Stimulated activated CD4-positive, alpha-beta T cell treated with anti-CD3 and anti-CD28 coated beads, Interleukin-2, amount 100 ng/mL, for 4 hours (primary cell): ENCODE measurements at regions not wholly inside any gene's neighbourhood (a gene's known extent, or its start where the extent isn't known, plus 50 kb on each side); places are given as distances from the start of the nearest gene placed in this dataset.

Source experiments
- DNase-seq: peaks from one replicate; pipeline ENCODE4 v3.0.0-alpha.2; 2020; ENCODE audit warnings: low read depth

DNA sequence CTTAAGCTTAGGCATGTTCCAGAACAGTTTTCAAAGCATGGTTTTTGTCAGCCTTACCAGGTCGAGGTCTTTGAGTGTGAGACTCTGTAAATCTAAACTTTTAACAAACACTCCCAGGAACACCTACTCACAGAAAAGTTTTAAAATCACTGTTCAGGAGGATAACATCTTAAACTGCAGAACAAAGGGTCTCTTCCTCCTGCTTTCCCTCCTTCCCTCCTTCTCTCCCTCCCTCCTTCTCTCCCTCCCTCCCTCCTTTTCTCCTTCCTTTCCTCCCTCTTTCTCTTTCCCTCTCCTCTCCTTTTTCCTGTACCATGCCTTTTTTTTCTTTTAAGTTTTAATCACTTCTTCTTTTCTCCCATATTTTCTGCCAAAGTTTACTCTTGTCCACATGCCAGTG is 153.5 kb upstream of the MAF start:
- DNase-seq, result no peak

DNA sequence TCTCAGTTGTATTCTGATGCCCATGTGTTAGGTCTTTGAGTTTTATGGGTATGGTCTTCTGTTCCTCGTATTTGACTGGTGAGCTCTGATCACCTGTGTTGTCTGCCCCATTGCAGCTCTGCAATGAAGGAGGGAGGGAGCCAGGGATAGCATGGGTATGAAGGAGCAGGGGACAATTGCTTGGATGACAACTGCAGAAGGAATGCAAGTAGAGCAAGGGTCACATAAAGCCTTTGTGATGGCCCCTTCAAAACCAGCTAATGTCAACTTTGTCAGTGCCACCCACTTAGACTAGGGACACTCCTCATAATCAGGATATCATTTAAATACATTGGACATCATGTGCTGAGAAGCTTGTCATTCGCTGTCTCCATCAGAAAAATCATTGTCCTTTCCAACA is 152.7 kb upstream of the MAF start:
- DNase-seq, result no peak

DNA sequence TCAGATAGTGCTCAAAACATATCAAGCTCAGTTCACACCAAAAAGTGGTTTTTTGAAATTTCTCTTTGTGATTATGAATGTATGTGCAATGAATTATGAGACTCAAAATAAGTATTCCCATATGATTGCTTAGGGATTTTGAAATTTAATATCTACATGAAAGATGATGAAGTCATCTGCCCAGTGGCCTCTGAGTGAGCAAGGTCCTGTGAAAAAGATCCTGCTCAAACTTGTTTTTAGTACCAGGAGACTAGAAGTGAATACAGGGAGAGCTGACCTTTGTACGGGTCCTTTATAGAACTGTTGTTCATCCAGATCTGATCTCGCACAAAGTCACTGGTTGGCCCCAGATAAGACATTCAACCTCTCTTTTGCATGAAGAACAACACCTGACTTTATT is 151.9 kb upstream of the MAF start:
- DNase-seq, result no peak

DNA sequence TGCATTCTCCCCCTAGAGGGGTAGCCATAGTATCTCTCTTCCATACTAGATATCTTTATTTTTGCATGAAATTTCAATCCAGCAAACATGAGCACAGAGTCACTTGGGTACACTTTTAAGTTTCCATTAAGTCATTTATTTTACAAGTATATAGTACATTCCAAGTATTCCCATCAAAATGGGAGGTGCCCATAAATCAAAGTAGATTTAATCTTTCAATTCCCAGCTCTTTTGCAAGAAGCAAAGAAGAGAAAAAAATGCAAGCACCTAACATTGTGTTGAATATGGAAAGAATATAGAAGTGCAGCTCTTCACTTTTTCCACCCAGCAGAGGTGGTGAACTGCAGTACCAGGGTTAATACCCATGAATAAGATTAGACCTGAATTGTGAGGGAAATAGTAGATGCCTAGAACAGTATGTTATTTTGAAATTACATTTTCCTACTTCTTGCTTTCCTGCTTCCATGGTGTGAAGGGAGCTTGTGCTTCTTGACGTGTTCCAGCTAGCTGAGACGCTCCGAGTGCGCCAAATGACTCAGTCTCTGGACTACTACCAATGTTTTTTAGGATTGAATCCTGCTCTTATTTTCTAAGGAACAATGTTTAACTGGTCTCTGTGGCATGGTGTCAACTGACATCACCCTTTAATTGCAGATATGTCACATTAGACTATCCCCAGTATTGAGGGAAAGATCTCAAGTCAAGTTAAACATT is 151.1 kb upstream of the MAF start:
- no peak for DNase-seq

DNA sequence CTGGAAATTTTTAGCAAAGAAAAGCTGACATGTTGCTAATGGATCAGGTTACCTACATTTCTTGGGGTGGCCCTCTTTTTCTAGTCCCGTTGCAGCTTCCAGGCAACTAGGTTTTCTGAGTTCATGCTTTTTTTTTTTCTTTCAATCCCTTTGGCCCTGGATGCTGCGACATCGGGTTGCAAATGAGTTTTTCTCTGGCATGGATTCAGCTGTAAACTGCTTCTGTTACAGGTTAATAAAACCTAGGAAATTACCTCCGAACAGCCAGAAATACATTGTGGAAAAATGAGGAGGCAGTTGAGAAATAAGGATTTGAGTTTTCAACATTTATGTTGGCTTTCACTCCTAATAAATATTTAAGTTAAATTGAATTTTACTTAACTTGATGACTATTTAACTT is 149.8 kb upstream of the MAF start:
- DNase-seq, result no peak

DNA sequence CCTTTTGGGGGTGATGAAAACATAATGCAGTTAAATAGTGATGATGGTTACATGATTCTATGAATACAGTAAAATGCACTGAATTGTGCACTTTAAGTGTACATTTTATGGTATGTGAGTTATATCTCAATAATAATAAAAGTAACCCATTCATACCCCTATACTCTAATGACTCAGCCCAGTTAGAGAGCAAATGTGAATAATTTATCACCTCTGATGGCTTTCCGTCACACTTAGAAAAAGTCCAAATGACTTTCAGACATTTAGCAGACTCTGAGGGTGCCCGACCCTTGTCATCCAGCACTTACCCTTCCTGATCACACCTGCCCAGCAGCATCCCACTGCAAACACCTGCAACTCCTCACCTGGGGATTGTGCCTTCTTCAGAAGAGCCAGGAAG is 148.1 kb upstream of the MAF start:
- no peak for DNase-seq

DNA sequence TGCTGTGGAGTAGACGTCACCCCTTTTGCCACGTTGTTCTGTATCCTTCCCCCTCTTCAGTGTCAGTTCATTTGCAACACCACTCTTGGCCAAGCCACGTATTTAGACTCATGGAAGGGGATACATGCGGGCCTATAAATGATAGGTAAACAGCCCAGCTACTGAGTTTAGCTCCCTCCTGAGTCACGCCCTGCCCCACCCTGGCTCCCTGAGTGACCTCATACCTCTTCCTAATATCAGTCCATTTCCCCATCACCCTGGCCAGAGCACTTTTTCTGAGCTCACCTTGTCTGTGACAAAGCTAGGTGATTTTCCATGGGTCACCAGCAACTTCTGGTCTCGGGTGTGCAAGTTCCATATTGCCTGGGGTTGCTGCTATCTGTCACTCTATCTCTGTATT is 147.2 kb upstream of the MAF start:
- no peak for DNase-seq

DNA sequence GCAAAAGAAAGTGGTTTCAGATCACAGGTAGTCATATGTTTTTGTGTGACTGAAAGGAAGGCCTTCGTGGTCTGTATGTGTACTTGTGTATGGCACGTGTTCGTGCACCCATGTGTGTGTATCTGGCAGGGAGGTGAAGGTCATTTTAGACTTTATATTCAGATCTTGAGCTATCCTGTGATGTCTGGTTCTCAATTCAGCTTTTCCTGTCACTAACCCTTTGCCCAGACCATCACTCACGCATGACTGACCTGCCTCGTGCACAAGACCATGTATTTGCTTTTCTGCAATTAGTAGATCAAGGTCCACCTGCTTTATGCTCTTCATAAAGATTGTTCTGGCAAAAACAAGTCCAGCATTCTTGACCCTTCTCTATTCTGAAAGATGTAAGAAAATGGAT is 139.7 kb upstream of the MAF start:
- DNase-seq, result no peak

DNA sequence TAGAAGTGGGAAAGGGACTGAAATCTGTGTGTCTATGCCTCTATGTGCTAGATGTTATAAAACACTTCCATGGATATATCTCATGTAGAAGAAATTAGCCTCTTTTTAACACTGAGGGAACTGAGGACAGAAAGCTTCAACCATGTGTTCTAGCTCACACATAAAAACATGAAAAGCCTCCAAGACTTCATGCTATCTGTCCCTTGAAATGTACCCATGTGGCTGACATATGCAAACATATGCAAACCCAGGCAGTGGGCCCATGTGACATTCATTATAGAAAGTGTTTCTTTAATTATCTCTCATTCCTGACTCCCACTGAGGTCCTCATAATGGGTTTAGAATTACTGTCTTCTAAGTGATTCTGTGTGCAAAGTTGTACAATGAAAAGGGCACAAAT is 134.7 kb upstream of the MAF start:
- DNase-seq, result no peak

DNA sequence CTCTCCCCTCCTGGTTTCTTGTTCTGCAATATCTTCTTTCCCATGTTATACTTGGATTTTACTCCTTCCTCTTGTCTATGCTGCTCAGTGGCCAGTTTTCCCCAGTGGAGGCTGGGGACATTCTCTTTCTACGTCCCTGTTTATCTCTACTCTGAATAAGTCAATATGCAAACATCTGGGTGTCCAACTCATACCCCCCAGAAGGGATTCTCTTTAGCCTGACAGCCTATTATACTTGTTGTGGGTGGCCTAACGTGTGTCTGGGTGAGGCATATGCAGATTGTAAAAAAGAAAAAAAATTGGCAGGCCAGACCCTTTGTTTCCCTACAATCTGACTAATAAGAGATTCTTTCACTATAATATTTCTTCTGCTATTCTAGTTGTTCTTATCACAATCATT is 134.2 kb upstream of the MAF start:
- no peak for DNase-seq

DNA sequence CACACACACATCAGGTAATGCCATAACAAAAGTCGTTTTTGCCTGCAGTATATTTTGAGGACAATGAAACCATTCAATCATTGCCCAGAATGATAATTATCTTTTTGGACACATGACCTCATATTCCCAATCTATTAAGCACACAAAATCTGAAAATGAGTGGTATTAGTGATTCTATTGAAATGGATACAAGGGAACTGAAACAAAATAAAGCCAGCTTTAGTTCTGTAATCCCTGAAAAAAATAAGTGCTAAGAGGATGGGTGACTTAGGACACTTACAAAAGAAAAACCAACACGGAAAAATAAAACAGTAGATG is 128.3 kb upstream of the MAF start:
- DNase-seq, result no peak

DNA sequence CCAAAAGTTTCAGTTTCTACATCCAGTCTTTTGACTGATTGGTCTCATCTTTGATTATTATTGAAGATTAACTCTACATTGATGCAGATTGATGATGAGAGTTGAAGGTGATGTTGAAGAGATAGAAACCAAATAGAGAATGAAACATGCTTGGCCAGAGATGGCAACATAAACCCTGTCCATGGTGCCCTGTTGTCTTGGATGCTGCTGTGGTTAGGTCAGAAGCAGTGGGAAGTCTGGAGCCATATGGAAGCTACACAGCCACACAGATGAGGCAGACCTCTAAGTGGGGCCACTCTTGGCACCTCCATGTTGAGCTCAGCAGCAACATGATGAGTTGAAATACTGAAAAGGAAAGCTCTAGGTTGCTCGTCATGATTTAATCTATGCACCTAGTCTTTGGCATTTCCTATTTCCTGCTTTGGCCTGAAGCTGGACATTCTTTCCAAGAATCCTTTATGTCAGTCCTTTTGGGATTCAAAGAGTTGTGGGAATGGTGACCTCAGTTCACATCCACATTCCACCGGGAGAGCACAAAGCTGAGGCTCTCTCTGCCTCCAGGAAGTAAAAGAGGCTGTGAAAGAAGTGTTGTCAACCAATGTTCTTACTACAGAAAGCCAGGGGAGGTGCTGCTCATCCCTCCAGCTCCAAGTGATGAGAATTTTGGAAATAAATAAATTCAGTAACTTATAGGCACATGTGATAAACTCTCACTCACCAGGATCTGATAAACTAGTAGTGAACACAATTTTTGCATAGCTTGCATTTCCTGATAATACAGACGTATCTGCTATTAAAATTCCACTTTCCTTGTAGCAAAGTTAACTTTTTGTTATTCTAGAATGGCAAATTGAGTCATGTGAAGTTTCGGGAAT is 127.7 kb upstream of the MAF start:
- no peak for DNase-seq

DNA sequence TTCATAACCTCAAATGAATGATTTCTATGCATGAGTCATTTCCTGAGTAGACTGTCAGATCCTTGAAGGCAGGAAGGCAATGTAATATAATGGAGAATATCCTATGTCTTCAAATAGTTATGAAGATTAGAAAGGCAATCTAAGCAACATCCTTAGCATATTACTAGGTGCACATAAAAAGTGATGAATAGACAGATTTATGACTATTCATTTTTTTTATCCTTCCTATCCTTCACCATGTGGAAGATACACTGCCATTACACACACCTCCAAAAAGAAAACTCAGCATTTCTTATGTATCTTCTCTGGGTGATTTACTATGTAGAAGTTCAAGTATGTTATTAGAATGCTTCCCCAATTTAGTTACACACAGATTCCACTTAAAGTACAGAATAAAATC is 126.4 kb upstream of the MAF start:
- DNase-seq, result no peak

DNA sequence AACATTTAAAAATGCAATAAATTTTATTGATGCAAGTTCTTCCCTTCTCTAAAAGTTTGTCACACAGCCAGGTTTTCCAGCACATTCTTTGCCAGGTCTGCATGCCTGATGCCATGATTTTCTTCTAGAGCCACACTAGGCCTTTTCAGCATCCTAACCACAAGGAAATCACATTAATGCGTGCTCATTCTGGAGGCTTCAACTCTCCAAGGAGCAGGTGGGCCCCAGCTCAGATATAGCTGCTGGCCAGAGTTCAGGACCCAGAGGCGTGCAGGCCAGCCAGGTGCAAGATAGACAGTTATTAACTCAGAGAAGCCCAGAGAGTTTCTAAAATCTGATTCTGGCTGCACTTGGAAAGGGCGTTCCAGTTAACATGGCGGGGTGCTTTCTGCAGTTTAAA is 124.5 kb upstream of the MAF start:
- no peak for DNase-seq

DNA sequence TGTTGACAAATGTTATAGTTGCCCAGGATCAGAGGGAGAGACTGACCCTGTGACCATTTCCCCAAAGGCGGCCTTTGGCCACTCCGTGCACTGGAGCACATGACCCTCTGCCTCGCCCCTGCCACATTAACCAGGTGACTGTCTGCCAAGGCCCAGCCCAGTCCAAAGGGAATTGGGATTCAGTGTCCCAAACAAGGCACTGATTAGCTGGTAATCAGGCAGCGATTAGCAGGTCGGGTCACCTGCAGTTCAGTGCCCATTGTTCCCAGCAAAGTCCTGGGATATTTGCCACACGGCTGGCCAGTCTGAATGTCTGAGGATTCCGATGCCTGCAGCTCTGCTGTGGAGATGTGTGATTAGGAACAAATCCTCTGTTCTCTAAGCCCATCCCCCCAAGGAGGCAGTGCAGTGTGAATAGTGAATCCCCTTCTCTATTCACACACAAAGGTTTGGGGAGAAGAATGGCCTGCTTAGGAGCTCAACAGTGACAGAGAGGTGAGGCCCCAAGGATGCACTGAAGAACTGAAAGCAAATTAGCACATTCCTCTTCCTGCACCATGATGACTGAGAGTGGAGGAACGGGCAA is 123.1 kb upstream of the MAF start:
- DNase-seq, result no peak

DNA sequence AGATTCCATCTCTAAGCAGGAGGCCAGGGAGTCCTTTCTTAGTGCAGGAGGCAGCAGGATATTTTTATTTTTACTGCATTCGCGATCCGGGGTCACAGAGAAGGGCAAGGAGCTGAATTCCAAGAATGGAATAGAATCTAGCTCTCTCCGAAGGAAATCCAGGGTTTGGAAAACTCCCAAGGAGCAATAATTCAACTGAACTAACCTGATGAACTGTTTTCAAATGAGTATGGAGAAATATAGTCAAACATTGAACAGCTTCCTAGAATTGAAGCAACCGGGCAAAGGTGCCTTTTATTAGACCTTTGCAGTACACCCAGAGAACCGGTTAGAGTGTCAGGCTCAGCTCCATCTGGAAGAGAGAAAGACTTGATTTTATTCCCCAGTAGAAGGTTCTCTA is 120.7 kb upstream of the MAF start:
- no peak for DNase-seq

DNA sequence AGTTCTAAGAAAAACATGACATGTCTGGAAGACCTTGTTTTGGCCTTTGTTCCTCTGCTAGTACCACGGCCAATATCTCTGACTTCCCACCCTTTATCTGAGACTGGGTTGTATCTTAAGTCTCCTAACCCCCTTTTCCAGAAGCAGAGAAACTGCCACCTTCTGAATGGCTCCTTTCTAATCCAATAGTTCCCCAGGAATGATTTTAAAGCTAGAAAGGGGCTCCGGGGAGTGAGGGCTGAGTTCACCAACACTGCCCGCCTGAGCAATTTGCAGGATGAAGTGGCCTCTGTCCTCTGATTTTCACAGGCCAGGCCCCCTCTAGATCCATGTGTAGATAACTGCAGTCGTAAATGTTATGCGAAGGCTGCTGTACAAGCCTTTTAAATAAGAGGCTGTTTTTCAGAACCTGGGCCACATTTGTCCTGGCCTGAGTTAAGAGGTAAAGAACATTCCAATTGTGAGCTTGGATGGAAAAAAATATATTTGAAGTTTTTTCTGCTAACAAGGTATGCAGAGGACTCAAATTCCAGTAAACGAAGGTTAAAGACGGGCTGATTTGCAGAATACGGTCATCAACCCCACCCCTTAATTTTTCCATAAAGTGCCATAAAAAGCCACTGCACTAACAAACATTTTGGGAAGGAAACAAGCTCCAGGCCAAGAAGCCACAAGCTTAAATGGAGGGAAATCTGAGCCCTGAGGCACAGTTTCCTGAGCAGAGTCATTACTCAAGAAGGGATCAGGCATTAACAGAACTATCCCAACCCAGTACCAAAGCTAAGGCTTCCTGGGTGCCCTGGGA is 117.0 kb upstream of the MAF start:
- no peak for DNase-seq

DNA sequence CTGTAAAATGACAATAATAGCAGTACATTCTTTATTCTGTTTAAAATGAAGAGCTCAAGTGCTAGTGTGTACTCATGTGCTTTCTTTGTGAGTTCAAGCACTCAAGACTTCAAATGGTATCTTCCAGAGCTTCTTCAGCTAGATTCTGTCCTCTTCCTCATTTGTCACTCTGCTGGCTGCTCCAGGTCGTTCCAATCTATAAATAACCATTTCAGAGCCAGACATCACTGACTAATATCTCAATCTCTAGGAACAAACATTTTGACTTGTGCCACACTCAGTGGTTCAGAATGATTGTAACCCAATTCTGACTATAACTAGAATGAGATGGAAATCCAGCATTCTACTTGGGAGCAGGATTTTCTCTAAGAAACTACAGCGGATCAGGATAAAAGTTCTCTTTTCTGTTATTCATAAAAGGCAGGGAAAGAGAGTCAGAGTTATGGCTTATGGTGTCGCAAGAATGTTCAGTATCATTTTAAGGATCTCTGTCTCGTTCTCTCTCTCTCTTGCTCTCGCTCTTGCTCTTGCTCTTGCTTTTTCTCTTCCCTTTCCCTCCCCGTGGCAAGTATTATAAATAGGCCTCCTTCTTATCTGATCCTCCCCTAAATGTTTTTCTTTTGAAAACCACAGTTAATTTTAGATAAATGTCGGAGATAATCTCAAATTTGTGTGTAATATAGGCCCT is 116.3 kb upstream of the MAF start:
- DNase-seq, result no peak

DNA sequence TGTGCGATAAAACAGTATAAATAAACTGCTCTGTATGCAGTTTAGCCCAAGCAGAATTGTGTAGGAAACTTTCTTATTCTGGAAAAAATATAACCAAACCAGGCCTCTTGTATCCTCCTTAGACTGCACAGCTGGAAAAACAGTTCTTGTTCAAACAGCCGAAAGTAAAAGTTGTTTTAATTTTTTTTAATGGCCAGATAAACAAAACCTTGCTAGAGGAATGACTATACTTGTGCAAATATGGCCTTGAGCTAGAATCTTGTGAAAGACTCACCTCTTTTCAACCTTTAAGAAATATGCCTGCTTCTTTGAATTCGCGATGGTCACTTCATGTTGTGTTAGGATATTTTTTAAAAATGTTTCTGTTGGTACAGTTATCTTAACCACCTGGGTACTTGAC is 114.5 kb upstream of the MAF start:
- DNase-seq, result no peak

DNA sequence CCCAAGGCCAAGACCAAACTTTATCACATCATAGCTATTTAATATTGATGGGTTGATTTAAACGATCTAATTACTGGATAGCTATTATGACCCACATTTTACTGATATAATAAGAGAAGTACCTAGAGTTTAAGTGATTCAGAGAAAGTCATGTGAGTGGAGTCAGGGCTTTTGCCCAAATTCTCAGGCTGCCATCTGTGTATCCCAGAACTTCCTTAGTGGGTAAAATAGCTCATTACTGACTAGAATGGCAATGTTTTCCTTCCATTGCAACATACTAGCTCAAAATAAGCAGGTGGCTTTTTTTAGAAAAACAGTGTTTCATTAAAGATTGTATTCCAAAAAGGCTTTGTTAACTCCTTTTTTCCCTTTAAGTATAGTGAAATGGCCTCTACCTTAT is 113.9 kb upstream of the MAF start:
- no peak for DNase-seq

DNA sequence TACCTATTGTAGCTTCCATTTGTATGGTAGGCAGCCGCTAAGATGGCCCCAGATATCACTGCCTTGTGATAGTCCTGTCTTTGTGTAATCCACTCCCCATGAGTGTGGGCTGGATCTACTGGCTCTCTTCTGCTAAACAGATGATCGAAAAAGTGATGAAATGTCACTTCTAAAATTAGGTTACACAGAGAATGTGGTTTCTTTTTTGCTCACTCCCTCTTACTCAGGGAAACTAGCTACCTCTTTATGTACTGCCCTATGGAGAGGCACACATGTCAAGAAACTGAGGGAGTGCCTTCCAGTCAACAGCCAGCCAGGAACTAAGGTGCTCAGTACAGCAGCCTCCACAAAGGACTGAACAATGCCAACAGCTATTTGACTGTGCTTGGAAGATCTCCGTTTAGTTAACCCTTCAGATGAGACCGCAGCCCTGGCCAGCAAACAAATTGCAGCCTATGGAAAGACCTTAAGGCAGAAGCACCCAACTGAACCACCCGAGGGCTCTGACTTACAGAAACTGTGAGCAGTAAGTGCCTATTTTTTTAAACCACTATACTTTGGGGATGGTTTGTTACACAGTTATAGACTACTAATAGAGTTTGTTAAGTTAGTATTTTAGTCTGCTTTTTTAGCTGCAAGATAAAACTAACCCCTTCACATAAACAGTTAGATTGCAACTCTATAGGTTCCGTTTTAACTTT is 113.2 kb upstream of the MAF start:
- DNase-seq, result no peak

DNA sequence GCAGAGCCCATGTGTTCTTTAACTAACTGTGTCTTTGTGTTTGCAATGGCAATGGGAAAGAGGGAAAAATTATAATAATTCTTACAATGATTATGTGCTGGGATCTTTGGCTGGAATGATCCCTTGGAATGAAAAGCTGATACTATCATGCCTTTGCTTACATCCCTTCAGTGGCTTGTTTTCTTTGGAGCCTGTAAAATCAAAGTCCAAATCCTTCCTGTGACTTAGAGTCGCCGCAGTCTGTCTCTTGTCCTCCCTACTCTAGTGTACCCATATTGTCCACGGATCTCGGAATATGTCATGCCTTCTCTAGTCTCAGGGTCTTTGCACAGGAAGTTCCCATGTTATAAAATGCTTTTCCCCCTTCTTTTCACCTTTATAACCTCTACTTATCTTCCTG is 111.7 kb upstream of the MAF start:
- DNase-seq, result no peak
